HCT116 (cell line): ENCODE measurements at regions not wholly inside any gene's neighbourhood (a gene's known extent, or its start where the extent isn't known, plus 50 kb on each side); places are given as distances from the start of the nearest gene placed in this dataset.

ENCODE experiments used
- FOSL1 ChIP-seq: IDR thresholded peaks from 2 replicates; pipeline ENCODE4 v1.6.1; 2012; ENCODE audit warnings: low read depth
- POLR2A ChIP-seq: IDR thresholded peaks from 2 replicates; pipeline ENCODE4 v1.7.0; 2011; ENCODE audit warnings: borderline replicate concordance; ENCODE audit not compliant: insufficient read depth, insufficient read length; ENCODE audit errors: extremely low read depth
- POLR2AphosphoS5 ChIP-seq: IDR thresholded peaks from 2 replicates; pipeline ENCODE4 v1.6.1; 2011; ENCODE audit warnings: mild to moderate bottlenecking, low read depth, low read length, moderate library complexity
- RAD21 ChIP-seq: IDR thresholded peaks from 2 replicates; pipeline ENCODE4 v1.6.1; 2012; ENCODE audit warnings: low read depth, mild to moderate bottlenecking
- SP1 ChIP-seq: IDR thresholded peaks from 2 replicates; pipeline ENCODE4 v1.6.1; 2012; ENCODE audit warnings: low read depth
- TF ChIP-seq, protein P1 (sequence below): IDR thresholded peaks from 2 replicates; pipeline ENCODE4 v1.6.1; 2012; ENCODE audit warnings: low read depth
- TF ChIP-seq, protein P2 (sequence below): IDR thresholded peaks from 2 replicates; pipeline ENCODE4 v1.6.1; 2012
- TF ChIP-seq, protein P3 (sequence below), 3 experiments: fragments of 200-600 bp in 1 of 3; sonication (generic) in 1 of 3; IDR thresholded peaks in 2 of 3; conservative IDR thresholded peaks in 1 of 3; 2 replicates each; pipeline ENCODE4 v1.5.1; 2012 to 2017; ENCODE audit warnings: low read depth in 2 of 3, low read length in 2 of 3, antibody characterized with exemption in 1 of 3, borderline replicate concordance in 1 of 3, control low read depth in 1 of 3, mild to moderate bottlenecking in 1 of 3, mixed read lengths in 1 of 3, mixed run types in 1 of 3, moderate library complexity in 1 of 3; ENCODE audit not compliant: insufficient read depth in 1 of 3

DNA sequence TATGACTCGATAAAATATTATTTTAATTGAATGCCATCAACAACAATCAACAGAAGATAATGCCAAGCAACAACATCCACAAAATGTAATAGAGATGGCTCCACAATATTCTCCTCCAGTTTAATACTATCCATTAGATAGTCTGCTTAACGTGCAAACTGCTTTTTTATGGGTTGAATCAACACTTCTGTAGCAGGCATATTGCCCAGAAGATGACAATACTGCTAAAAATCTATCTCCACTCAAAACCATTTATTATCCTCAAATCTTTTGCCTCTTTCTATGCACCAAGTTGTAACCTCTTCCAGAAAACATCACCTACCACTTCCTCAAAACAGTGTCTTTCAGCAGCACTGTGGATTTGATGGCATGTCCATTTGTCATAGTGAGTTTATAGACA lies 295.7 kb upstream of the LMCD1 start:
- TF ChIP-seq POLR2AphosphoS5 = no peak
- TF ChIP-seq, protein P1, sequence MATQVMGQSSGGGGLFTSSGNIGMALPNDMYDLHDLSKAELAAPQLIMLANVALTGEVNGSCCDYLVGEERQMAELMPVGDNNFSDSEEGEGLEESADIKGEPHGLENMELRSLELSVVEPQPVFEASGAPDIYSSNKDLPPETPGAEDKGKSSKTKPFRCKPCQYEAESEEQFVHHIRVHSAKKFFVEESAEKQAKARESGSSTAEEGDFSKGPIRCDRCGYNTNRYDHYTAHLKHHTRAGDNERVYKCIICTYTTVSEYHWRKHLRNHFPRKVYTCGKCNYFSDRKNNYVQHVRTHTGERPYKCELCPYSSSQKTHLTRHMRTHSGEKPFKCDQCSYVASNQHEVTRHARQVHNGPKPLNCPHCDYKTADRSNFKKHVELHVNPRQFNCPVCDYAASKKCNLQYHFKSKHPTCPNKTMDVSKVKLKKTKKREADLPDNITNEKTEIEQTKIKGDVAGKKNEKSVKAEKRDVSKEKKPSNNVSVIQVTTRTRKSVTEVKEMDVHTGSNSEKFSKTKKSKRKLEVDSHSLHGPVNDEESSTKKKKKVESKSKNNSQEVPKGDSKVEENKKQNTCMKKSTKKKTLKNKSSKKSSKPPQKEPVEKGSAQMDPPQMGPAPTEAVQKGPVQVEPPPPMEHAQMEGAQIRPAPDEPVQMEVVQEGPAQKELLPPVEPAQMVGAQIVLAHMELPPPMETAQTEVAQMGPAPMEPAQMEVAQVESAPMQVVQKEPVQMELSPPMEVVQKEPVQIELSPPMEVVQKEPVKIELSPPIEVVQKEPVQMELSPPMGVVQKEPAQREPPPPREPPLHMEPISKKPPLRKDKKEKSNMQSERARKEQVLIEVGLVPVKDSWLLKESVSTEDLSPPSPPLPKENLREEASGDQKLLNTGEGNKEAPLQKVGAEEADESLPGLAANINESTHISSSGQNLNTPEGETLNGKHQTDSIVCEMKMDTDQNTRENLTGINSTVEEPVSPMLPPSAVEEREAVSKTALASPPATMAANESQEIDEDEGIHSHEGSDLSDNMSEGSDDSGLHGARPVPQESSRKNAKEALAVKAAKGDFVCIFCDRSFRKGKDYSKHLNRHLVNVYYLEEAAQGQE = no peak
- TF ChIP-seq SP1 = no peak
- TF ChIP-seq POLR2A = no peak
- TF ChIP-seq, protein P2, sequence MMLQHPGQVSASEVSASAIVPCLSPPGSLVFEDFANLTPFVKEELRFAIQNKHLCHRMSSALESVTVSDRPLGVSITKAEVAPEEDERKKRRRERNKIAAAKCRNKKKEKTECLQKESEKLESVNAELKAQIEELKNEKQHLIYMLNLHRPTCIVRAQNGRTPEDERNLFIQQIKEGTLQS = no peak
- TF ChIP-seq, protein P3, sequence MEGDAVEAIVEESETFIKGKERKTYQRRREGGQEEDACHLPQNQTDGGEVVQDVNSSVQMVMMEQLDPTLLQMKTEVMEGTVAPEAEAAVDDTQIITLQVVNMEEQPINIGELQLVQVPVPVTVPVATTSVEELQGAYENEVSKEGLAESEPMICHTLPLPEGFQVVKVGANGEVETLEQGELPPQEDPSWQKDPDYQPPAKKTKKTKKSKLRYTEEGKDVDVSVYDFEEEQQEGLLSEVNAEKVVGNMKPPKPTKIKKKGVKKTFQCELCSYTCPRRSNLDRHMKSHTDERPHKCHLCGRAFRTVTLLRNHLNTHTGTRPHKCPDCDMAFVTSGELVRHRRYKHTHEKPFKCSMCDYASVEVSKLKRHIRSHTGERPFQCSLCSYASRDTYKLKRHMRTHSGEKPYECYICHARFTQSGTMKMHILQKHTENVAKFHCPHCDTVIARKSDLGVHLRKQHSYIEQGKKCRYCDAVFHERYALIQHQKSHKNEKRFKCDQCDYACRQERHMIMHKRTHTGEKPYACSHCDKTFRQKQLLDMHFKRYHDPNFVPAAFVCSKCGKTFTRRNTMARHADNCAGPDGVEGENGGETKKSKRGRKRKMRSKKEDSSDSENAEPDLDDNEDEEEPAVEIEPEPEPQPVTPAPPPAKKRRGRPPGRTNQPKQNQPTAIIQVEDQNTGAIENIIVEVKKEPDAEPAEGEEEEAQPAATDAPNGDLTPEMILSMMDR (IDR thresholded peaks at IDR 0.05 in 2 of 3, conservative IDR thresholded peaks at IDR 0.05 in 1 of 3; ENCODE audit: borderline replicate concordance in 1 of 3, insufficient read depth in 1 of 3, low read depth in 2 of 3, low read length in 2 of 3) = no peak
- no peak for TF ChIP-seq RAD21
- TF ChIP-seq FOSL1 = no peak
